HG02973 (cell line): ENCODE measurements at regions not wholly inside any gene's neighbourhood (a gene's known extent, or its start where the extent isn't known, plus 50 kb on each side); places are given as distances from the start of the nearest gene placed in this dataset.

Experiments used
- ATAC-seq: cut with Tn5 transposase; IDR thresholded peaks from one replicate; pipeline ENCODE4 v1.9.1; 2021; ENCODE audit warnings: moderate library complexity; ENCODE audit not compliant: unreplicated experiment

GRCh38 chr21:17903929-17904639 lies 84.9 kb upstream of the C21orf91 start:
- no peak for ATAC-seq

GRCh38 chr21:17903029-17903806 lies 84.1 kb upstream of the C21orf91 start:
- ATAC-seq = no peak

- ATAC-seq = no peak
These were observed 82.4 kb upstream of the C21orf91 start for GRCh38 chr21:17901458-17902079.

GRCh38 chr21:17900990-17901385 lies 81.8 kb upstream of the C21orf91 start:
- no peak for ATAC-seq

GRCh38 chr21:17900281-17900989 lies 81.3 kb upstream of the C21orf91 start:
- ATAC-seq = no peak

GRCh38 chr21:17889171-17889570 lies 70.0 kb upstream of the C21orf91 start:
- ATAC-seq = no peak

- ATAC-seq = no peak
These were observed 50.0 kb upstream of the C21orf91 start for GRCh38 chr21:17869115-17869514.
